SK-N-SH (cell line): ENCODE measurements at regions not wholly inside any gene's neighbourhood (a gene's known extent, or its start where the extent isn't known, plus 50 kb on each side); places are given as distances from the start of the nearest gene placed in this dataset.
A peak's percentile ranks its signal among the peaks of the same experiment; 100 is the strongest.

ENCODE experiments used
- CTCF ChIA-PET: fragments of 300-600, 350-600 bp; formaldehyde crosslinking; extraction: SDS; loops from one replicate; lab custom pipeline; 2021; lab: Yijun Ruan, JAX
- POLR2A ChIA-PET: fragments of 350-600 bp; sonication (Branson Sonifier 250); formaldehyde crosslinking; extraction: SDS; loops from one replicate; lab custom pipeline; 2020; ENCODE audit warnings: antibody characterized with exemption, inconsistent platforms; lab: Yijun Ruan, JAX
- DNase-seq: peaks from one replicate; pipeline ENCODE4 v3.0.0; 2012
- H2AFZ ChIP-seq: fragments of 200-600 bp; sonication (generic); 2 replicates; pipeline ENCODE4 v1.8.1; 2016; ENCODE audit warnings: antibody characterized with exemption, mild to moderate bottlenecking, low read depth
- H3F3A ChIP-seq: fragments of 200-600 bp; sonication (generic); replicated peaks from 2 replicates; pipeline ENCODE3; 2016; ENCODE audit warnings: antibody characterized with exemption, mild to moderate bottlenecking; ENCODE audit not compliant: insufficient read depth
- H3K27ac ChIP-seq, 2 experiments: fragments of 200-500 bp in 1 of 2; fragments of 200-600 bp in 1 of 2; sonication (Bioruptor generic) in 1 of 2; sonication (generic), shearing (Covaris generic) in 1 of 2; 2 replicates each; pipeline versions ENCODE4 v1.5.1 to v1.6.1; 2014 to 2016; ENCODE audit warnings: low read depth in 2 of 2, inconsistent platforms in 1 of 2, low read length in 1 of 2, mild to moderate bottlenecking in 1 of 2, mixed read lengths in 1 of 2
- H3K27me3 ChIP-seq: fragments of 200-600 bp; sonication (generic), shearing (Covaris generic); 2 replicates; pipeline ENCODE4 v1.6.1; 2016; ENCODE audit warnings: mixed run types; ENCODE audit not compliant: insufficient read depth
- H3K36me3 ChIP-seq, 2 experiments: fragments of 200-500 bp in 1 of 2; fragments of 200-600 bp in 1 of 2; sonication (Bioruptor generic) in 1 of 2; sonication (generic) in 1 of 2; replicated peaks in 1 of 2; 2 replicates each; pipeline versions ENCODE3 to v1.5.1; 2014 to 2016; ENCODE audit warnings: low read length in 1 of 2, mild to moderate bottlenecking in 1 of 2; ENCODE audit not compliant: insufficient read depth in 2 of 2, control insufficient read depth in 1 of 2
- H3K4me1 ChIP-seq, 2 experiments: fragments of 200-500 bp in 1 of 2; fragments of 200-600 bp in 1 of 2; sonication (Bioruptor generic) in 1 of 2; sonication (generic), shearing (Covaris generic) in 1 of 2; 2 replicates each; pipeline versions ENCODE4 v1.5.1 to v1.6.1; 2014 to 2016; ENCODE audit warnings: low read depth in 1 of 2, low read length in 1 of 2, mixed run types in 1 of 2; ENCODE audit not compliant: insufficient read depth in 2 of 2, control insufficient read depth in 1 of 2
- H3K4me2 ChIP-seq: fragments of 200-600 bp; sonication (generic), shearing (Covaris generic); 2 replicates; pipeline ENCODE4 v1.6.1; 2017; ENCODE audit warnings: mixed run types
- H3K4me3 ChIP-seq, 2 experiments: fragments of 200-500 bp in 1 of 2; fragments of 200-600 bp in 1 of 2; sonication (Bioruptor generic) in 1 of 2; sonication (generic), shearing (Covaris generic) in 1 of 2; 2 replicates each; pipeline versions ENCODE4 v1.5.1 to v1.8.1; 2014 to 2016; ENCODE audit warnings: low read depth in 2 of 2, inconsistent platforms in 1 of 2, low read length in 1 of 2, mild to moderate bottlenecking in 1 of 2, mixed read lengths in 1 of 2, moderate library complexity in 1 of 2
- H3K79me2 ChIP-seq: fragments of 200-600 bp; sonication (generic); 2 replicates; pipeline ENCODE4 v1.8.1; 2017; ENCODE audit warnings: mild to moderate bottlenecking; ENCODE audit not compliant: insufficient read depth
- H3K9ac ChIP-seq: fragments of 200-600 bp; sonication (generic); 2 replicates; pipeline ENCODE4 v1.6.1; 2017; ENCODE audit warnings: mixed run types
- H3K9me2 ChIP-seq: fragments of 200-600 bp; sonication (generic); 2 replicates; pipeline ENCODE4 v1.6.1; 2017; ENCODE audit warnings: mixed run types
- H3K9me3 ChIP-seq: fragments of 200-600 bp; sonication (generic); 2 replicates; pipeline ENCODE4 v1.6.1; 2017; ENCODE audit warnings: mixed run types, mild to moderate bottlenecking, moderate library complexity
- H4K20me1 ChIP-seq: fragments of 200-600 bp; sonication (generic); 2 replicates; pipeline ENCODE4 v1.6.1; 2017; ENCODE audit warnings: mild to moderate bottlenecking, mixed run types; ENCODE audit not compliant: insufficient read depth
- CTCF ChIP-seq: fragments of 200-600 bp; sonication (generic); IDR thresholded peaks from 2 replicates; pipeline ENCODE4 v1.6.1; 2017; ENCODE audit warnings: antibody characterized with exemption, mild to moderate bottlenecking, moderate library complexity
- EP300 ChIP-seq, 2 experiments: IDR thresholded peaks; 2 replicates each; pipeline versions ENCODE4 v1.4.0 to v1.6.1; 2012; ENCODE audit warnings: borderline replicate concordance in 1 of 2, low read depth in 1 of 2, low read length in 1 of 2
- JUND ChIP-seq: IDR thresholded peaks from 2 replicates; pipeline ENCODE4 v1.4.0; 2012
- MEF2A ChIP-seq: IDR thresholded peaks from 2 replicates; pipeline ENCODE4 v1.4.0; 2012; ENCODE audit warnings: low read depth, borderline replicate concordance
- MXI1 ChIP-seq: IDR thresholded peaks from 2 replicates; pipeline ENCODE4 v1.6.1; 2012; ENCODE audit warnings: mild to moderate bottlenecking, low read depth, low read length, improper control_type of control experiment
- RAD21 ChIP-seq: IDR thresholded peaks from 2 replicates; pipeline ENCODE4 v1.6.1; 2012; ENCODE audit warnings: mild to moderate bottlenecking, low read length
- SMC3 ChIP-seq: IDR thresholded peaks from 2 replicates; pipeline ENCODE4 v1.6.1; 2012; ENCODE audit warnings: low read depth, low read length, improper control_type of control experiment
- USF1 ChIP-seq: IDR thresholded peaks from 2 replicates; pipeline ENCODE4 v1.4.0; 2012; ENCODE audit warnings: low read depth, borderline replicate concordance
- USF2 ChIP-seq: fragments of 150-350 bp; IDR thresholded peaks from 2 replicates; pipeline ENCODE4 v1.6.1; 2017; ENCODE audit warnings: antibody characterized with exemption, low read length, low read depth, borderline replicate concordance
- YY1 ChIP-seq: IDR thresholded peaks from 2 replicates; pipeline ENCODE4 v1.4.0; 2012; ENCODE audit warnings: low read depth, mild to moderate bottlenecking
- WGBS: methylation state at CpG from one replicate; pipeline ENCODE4 v1.1.6; 2017; ENCODE audit warnings: low lambda C conversion rate; 5-methylcytosine and 5-hydroxymethylcytosine counted together

- H3K9me3 ChIP-seq: no peaks in the 10 kb centered on the region
- H2AFZ ChIP-seq: no peak overlapping the region
- no peaks in the 10 kb centered on the region for H3K9me2 ChIP-seq
- peaks cover 0 to 8% of the 10 kb centered on the region in 2 experiments; a peak in 1 of 4 replicates for H3K4me1 ChIP-seq
- H3K27ac ChIP-seq: no peak overlapping the region
- CTCF ChIA-PET: interaction anchor here (0.6 to 2.6 kb wide), 14 partner anchors 8 to 249 kb away, joined by 3 to 12 read pairs (median 4); no protein-coding TSS in a partner anchor
- no peaks in the 10 kb centered on the region for H3K36me3 ChIP-seq
- H3K9ac ChIP-seq: no peak overlapping the region
- POLR2A ChIA-PET: no interaction called here
- peak; percentile 72 for DNase-seq
- H3K27me3 ChIP-seq: no peaks in the 10 kb centered on the region
- no peaks in the 10 kb centered on the region for H3F3A ChIP-seq
- TF ChIP-seq USF1 (no peak), SMC3 (peak; percentile 45; the same call in 1 of the 2 replicates), RAD21 (peak; percentile 55), JUND (no peak), MEF2A (no peak), CTCF (peak; percentile 51), USF2 (no peak), EP300 (IDR thresholded peaks at IDR 0.05; ENCODE audit: borderline replicate concordance in 1 of 2, low read depth in 1 of 2, low read length in 1 of 2) (no peak)
- no peaks in the 10 kb centered on the region for H4K20me1 ChIP-seq
- H3K4me3 ChIP-seq: no peak overlapping the region
- H3K4me2 ChIP-seq: no peak overlapping the region
- WGBS: 85% methylated on average over 7 of the region's 7 CpGs
- H3K79me2 ChIP-seq: no peaks in the 10 kb centered on the region
These were observed 65.7 kb downstream of the RRM2 start for GRCh38 chr2:10188211-10188610.

- Histone ChIP-seq H3K27me3 (no peaks in the 10 kb centered on the region), H3K36me3 (no peaks in the 10 kb centered on the region), H4K20me1 (no peaks in the 10 kb centered on the region), H3K9me2 (no peaks in the 10 kb centered on the region), H3K4me3 (no peak overlapping the region), H3K9me3 (no peaks in the 10 kb centered on the region), H3K27ac (no peak overlapping the region), H3K79me2 (no peaks in the 10 kb centered on the region), H2AFZ (no peak overlapping the region), H3K4me2 (no peak overlapping the region), H3K4me1 (peaks cover 0 to 8% of the 10 kb centered on the region in 2 experiments; a peak in 1 of 4 replicates), H3K9ac (no peak overlapping the region), H3F3A (peaks cover 3% of the 10 kb centered on the region)
- WGBS: 90% methylated on average over 8 of the region's 12 CpGs
- DNase-seq: peak; percentile 14
- TF ChIP-seq MXI1: no peak
- TF ChIP-seq YY1: no peak
- ChIA-PET POLR2A (no interaction called here), CTCF (interaction anchor here (0.6 to 2.6 kb wide), 12 partner anchors 9 to 248 kb away, joined by 3 to 12 read pairs (median 4); no protein-coding TSS in a partner anchor)
These were observed 66.3 kb downstream of the RRM2 start for GRCh38 chr2:10188729-10189305.
